H1 (cell line): ENCODE measurements at regions not wholly inside any gene's neighbourhood (a gene's known extent, or its start where the extent isn't known, plus 50 kb on each side); places are given as distances from the start of the nearest gene placed in this dataset.

Source experiments
- CTCF ChIA-PET: fragments of 300-600 bp; sonication (Branson Sonifier 250); formaldehyde crosslinking; loops from one replicate; lab custom pipeline; 2021; ENCODE audit not compliant: partially characterized antibody; lab: Charles Lee
- POLR2A ChIA-PET: fragments of 300-600 bp; sonication (Branson Sonifier 250); formaldehyde crosslinking; loops from one replicate; lab custom pipeline; 2021; ENCODE audit warnings: inconsistent platforms; ENCODE audit not compliant: partially characterized antibody; lab: Charles Lee
- DNase-seq, 2 experiments: peaks; one replicate each; pipeline versions ENCODE4 v3.0.0 to v3.0.0-alpha.2; 2010 to 2022; ENCODE audit warnings: low spot score in 2 of 2, low read depth in 1 of 2, mixed read lengths in 1 of 2
- FAIRE-seq: peaks from 2 replicates; lab custom pipeline; 2011; peaks lifted over from hg19 to GRCh38; lab: Jason Lieb, UNC
- H2AFZ ChIP-seq: 2 replicates; pipeline ENCODE4 v1.8.1; 2012; ENCODE audit warnings: low read length, inconsistent platforms
- H2AK5ac ChIP-seq: 2 replicates; pipeline ENCODE4 v1.6.1; 2013; ENCODE audit warnings: low read depth, low read length
- H2BK120ac ChIP-seq: replicated peaks from 2 replicates; pipeline ENCODE3; 2013; ENCODE audit warnings: low read depth, low read length, inconsistent platforms
- H2BK12ac ChIP-seq: 2 replicates; pipeline ENCODE4 v1.6.1; 2013; ENCODE audit warnings: low read depth, low read length
- H2BK15ac ChIP-seq: 2 replicates; pipeline ENCODE4 v1.6.1; 2013; ENCODE audit warnings: low read length
- H2BK20ac ChIP-seq: 2 replicates; pipeline ENCODE4 v1.6.1; 2013; ENCODE audit warnings: low read length
- H2BK5ac ChIP-seq: 2 replicates; pipeline ENCODE4 v1.6.1; 2013; ENCODE audit warnings: low read depth, low read length
- H3K14ac ChIP-seq: 2 replicates; pipeline ENCODE4 v1.6.1; 2013; ENCODE audit warnings: inconsistent platforms; ENCODE audit not compliant: insufficient read length
- H3K18ac ChIP-seq: 2 replicates; pipeline ENCODE4 v1.6.1; 2013; ENCODE audit warnings: low read length; ENCODE audit errors: extremely low read depth
- H3K23ac ChIP-seq: 2 replicates; pipeline ENCODE4 v1.6.1; 2013; ENCODE audit warnings: inconsistent platforms; ENCODE audit not compliant: insufficient read length
- H3K23me2 ChIP-seq: 2 replicates; pipeline ENCODE4 v1.6.1; 2013; ENCODE audit warnings: low read depth, low read length
- H3K27ac ChIP-seq: 2 replicates; pipeline ENCODE4 v1.6.1; 2011; ENCODE audit warnings: low read depth, low read length, inconsistent platforms
- H3K27me3 ChIP-seq, 4 experiments: replicated peaks in 1 of 4; 1 replicate in 1 of 4; 2 replicates in 3 of 4; pipeline versions ENCODE4 v1.6.1 to v1.8.1; 2011 to 2013; ENCODE audit warnings: low read length in 3 of 4, mild to moderate bottlenecking in 3 of 4, inconsistent platforms in 2 of 4, mixed read lengths in 2 of 4, moderate library complexity in 1 of 4; ENCODE audit not compliant: control insufficient read depth in 3 of 4, insufficient read depth in 3 of 4; ENCODE audit errors: extremely low read depth in 1 of 4
- H3K36me3 ChIP-seq, 4 experiments: 2 replicates each; pipeline versions ENCODE4 v1.6.1 to v1.8.1; 2011 to 2013; ENCODE audit warnings: mild to moderate bottlenecking in 4 of 4, low read length in 3 of 4, moderate library complexity in 2 of 4, control low read depth in 1 of 4, inconsistent platforms in 1 of 4; ENCODE audit not compliant: insufficient read depth in 4 of 4, control insufficient read depth in 2 of 4
- H3K4ac ChIP-seq: replicated peaks from 2 replicates; pipeline ENCODE3; 2013; ENCODE audit warnings: low read length, low read depth, mixed read lengths, inconsistent platforms; ENCODE audit not compliant: insufficient read length
- H3K4me1 ChIP-seq, 4 experiments: replicated peaks in 1 of 4; 1 replicate in 1 of 4; 2 replicates in 3 of 4; pipeline versions ENCODE4 v1.6.1 to v1.8.1; 2011 to 2013; ENCODE audit warnings: low read length in 3 of 4, inconsistent platforms in 2 of 4, mixed read lengths in 1 of 4; ENCODE audit not compliant: insufficient read depth in 4 of 4, control insufficient read depth in 3 of 4
- H3K4me2 ChIP-seq, 2 experiments: 2 replicates each; pipeline versions ENCODE4 v1.6.1 to v1.8.1; 2011 to 2013; ENCODE audit warnings: low read depth in 2 of 2, low read length in 2 of 2, control low read depth in 1 of 2, inconsistent platforms in 1 of 2, mild to moderate bottlenecking in 1 of 2; ENCODE audit not compliant: insufficient read depth in 1 of 2
- H3K4me3 ChIP-seq, 4 experiments: fragments of 200-600, 300-600 bp in 1 of 4; sonication (generic), shearing (Covaris generic), sonication (Bioruptor Twin) in 1 of 4; 2 replicates each; pipeline versions ENCODE4 v1.5.1 to v1.8.1; 2011 to 2016; ENCODE audit warnings: low read length in 4 of 4, low read depth in 3 of 4, control low read depth in 2 of 4, inconsistent platforms in 2 of 4, mild to moderate bottlenecking in 2 of 4, mixed read lengths in 1 of 4, moderate library complexity in 1 of 4; ENCODE audit not compliant: insufficient read depth in 2 of 4; ENCODE audit errors: extremely low read depth in 1 of 4
- H3K56ac ChIP-seq: replicated peaks from 2 replicates; pipeline ENCODE3; 2013; ENCODE audit warnings: low read depth, mild to moderate bottlenecking, mixed read lengths, low read length, inconsistent platforms; ENCODE audit not compliant: insufficient read length
- H3K79me1 ChIP-seq: 2 replicates; pipeline ENCODE4 v1.6.1; 2013; ENCODE audit warnings: low read depth, low read length, control low read depth
- H3K79me2 ChIP-seq, 2 experiments: 2 replicates each; pipeline versions ENCODE4 v1.6.1 to v1.8.1; 2012 to 2013; ENCODE audit warnings: low read length in 2 of 2, mild to moderate bottlenecking in 2 of 2, inconsistent platforms in 1 of 2; ENCODE audit not compliant: insufficient read depth in 2 of 2, control insufficient read depth in 1 of 2
- H3K9ac ChIP-seq, 4 experiments: replicated peaks in 1 of 4; 1 replicate in 1 of 4; 2 replicates in 3 of 4; pipeline versions ENCODE4 v1.6.1 to v1.8.1; 2011 to 2013; ENCODE audit warnings: low read depth in 3 of 4, low read length in 3 of 4, control low read depth in 2 of 4, mild to moderate bottlenecking in 2 of 4, moderate library complexity in 2 of 4, inconsistent platforms in 1 of 4; ENCODE audit errors: extremely low read depth in 1 of 4
- H3K9me3 ChIP-seq, 2 experiments: 2 replicates each; pipeline versions ENCODE4 v1.6.1 to v1.8.1; 2012 to 2013; ENCODE audit warnings: mild to moderate bottlenecking in 2 of 2, moderate library complexity in 2 of 2, control low read depth in 1 of 2, inconsistent platforms in 1 of 2, low read depth in 1 of 2, low read length in 1 of 2, mixed read lengths in 1 of 2; ENCODE audit not compliant: insufficient read depth in 2 of 2
- H4K20me1 ChIP-seq, 2 experiments: replicated peaks in 1 of 2; 2 replicates each; pipeline versions ENCODE3 to v1.8.1; 2011 to 2013; ENCODE audit warnings: inconsistent platforms in 2 of 2, low read length in 2 of 2, mild to moderate bottlenecking in 1 of 2; ENCODE audit not compliant: insufficient read depth in 2 of 2, control insufficient read depth in 1 of 2
- H4K5ac ChIP-seq: 2 replicates; pipeline ENCODE4 v1.6.1; 2013; ENCODE audit warnings: low read length, low read depth, mixed read lengths, inconsistent platforms; ENCODE audit not compliant: insufficient read length
- H4K8ac ChIP-seq: 2 replicates; pipeline ENCODE4 v1.8.0; 2013; ENCODE audit warnings: mild to moderate bottlenecking, moderate library complexity, low read length, inconsistent platforms; ENCODE audit not compliant: insufficient read depth; ENCODE audit errors: extremely low read depth
- H4K91ac ChIP-seq: replicated peaks from 2 replicates; pipeline ENCODE3; 2013; ENCODE audit warnings: low read length, mixed read lengths, inconsistent platforms; ENCODE audit not compliant: insufficient read length
- CEBPB ChIP-seq: IDR thresholded peaks from 2 replicates; pipeline ENCODE4 v1.6.1; 2012; ENCODE audit warnings: low read depth, low read length
- EGR1 ChIP-seq: IDR thresholded peaks from 2 replicates; pipeline ENCODE4 v1.6.1; 2011; ENCODE audit warnings: low read depth, low read length, borderline replicate concordance
- KDM1A ChIP-seq: fragments of 200-600, 300-600 bp; sonication (generic); IDR thresholded peaks from 2 replicates; pipeline ENCODE4 v1.7.1; 2016; ENCODE audit warnings: mild to moderate bottlenecking, low read length, borderline replicate concordance
- NANOG ChIP-seq: IDR thresholded peaks from 2 replicates; pipeline ENCODE4 v1.6.1; 2011; ENCODE audit warnings: low read length, low read depth, mild to moderate bottlenecking, inconsistent platforms; ENCODE audit not compliant: insufficient read depth, poor library complexity, severe bottlenecking
- POLR2AphosphoS5 ChIP-seq: IDR thresholded peaks from 2 replicates; pipeline ENCODE4 v1.6.1; 2011; ENCODE audit warnings: low read depth, low read length
- TBP ChIP-seq: IDR thresholded peaks from 2 replicates; pipeline ENCODE4 v1.6.1; 2011; ENCODE audit warnings: low read depth, low read length, improper control_type of control experiment
- WGBS, 2 experiments: shearing (Covaris generic) in 1 of 2; methylation state at CpG; one replicate each; pipeline versions ENCODE4 v1.1.6 to v1.1.7; 2013 to 2015; ENCODE audit warnings: low lambda C conversion rate in 2 of 2, mixed read lengths in 2 of 2, inconsistent platforms in 1 of 2, low coverage in 1 of 2, missing lambda C conversion rate in 1 of 2; ENCODE audit not compliant: insufficient replicate concordance in 2 of 2, insufficient coverage in 1 of 2, insufficient read length in 1 of 2; ENCODE audit errors: extremely low coverage in 1 of 2, missing lambda C conversion rate in 1 of 2; 5-methylcytosine and 5-hydroxymethylcytosine counted together

- no peak overlapping the region for H2AFZ ChIP-seq
- H2BK15ac ChIP-seq: no peak overlapping the region
- TF ChIP-seq POLR2AphosphoS5 (no peak), NANOG (no peak), TBP (no peak), CEBPB (no peak), EGR1 (no peak), KDM1A (no peak)
- H4K8ac ChIP-seq: no peak overlapping the region
- H3K27me3 ChIP-seq: no peaks in the 10 kb centered on the region
- no peaks in the 10 kb centered on the region for H4K20me1 ChIP-seq
- no peaks in the 10 kb centered on the region for H3K4me1 ChIP-seq
- H2BK12ac ChIP-seq: no peak overlapping the region
- ChIA-PET CTCF (no interaction called here), POLR2A (no interaction called here)
- no peak overlapping the region for H3K27ac ChIP-seq
- H2AK5ac ChIP-seq: no peak overlapping the region
- H3K18ac ChIP-seq: no peak overlapping the region
- no peak overlapping the region for H3K14ac ChIP-seq
- H3K56ac ChIP-seq: no peak overlapping the region
- no peak overlapping the region for H3K23ac ChIP-seq
- DNase-seq: no peak
- H2BK120ac ChIP-seq: no peak overlapping the region
- no peaks in the 10 kb centered on the region for H3K79me1 ChIP-seq
- H3K4me2 ChIP-seq: no peak overlapping the region
- H3K23me2 ChIP-seq: no peaks in the 10 kb centered on the region
- H4K5ac ChIP-seq: no peak overlapping the region
- no peak overlapping the region for H2BK5ac ChIP-seq
- H3K9me3 ChIP-seq: peaks cover 39 to 79% of the 10 kb centered on the region in 2 experiments
- peaks cover 0 to 2% (median 0%) of the 10 kb centered on the region in 4 experiments; a peak in 1 of 8 replicates for H3K36me3 ChIP-seq
- FAIRE-seq: no peak
- H4K91ac ChIP-seq: no peak overlapping the region
- no peak overlapping the region for H2BK20ac ChIP-seq
- H3K4me3 ChIP-seq: no peak overlapping the region
- H3K4ac ChIP-seq: no peak overlapping the region
- H3K9ac ChIP-seq: no peak overlapping the region
- WGBS, 2 experiments: 79% methylated on average over 16 of the region's 16 CpGs; no CpG with 5 or more reads in 1 of the 2 experiments
- no peaks in the 10 kb centered on the region for H3K79me2 ChIP-seq
Measured at GRCh38 chr7:57820477-57820876, 370.5 kb downstream of the ZNF716 start.
